Activated naive CD4-positive, alpha-beta T cell (primary cell): ENCODE measurements at regions not wholly inside any gene's neighbourhood (a gene's known extent, or its start where the extent isn't known, plus 50 kb on each side); places are given as distances from the start of the nearest gene placed in this dataset.
A peak's percentile ranks its signal among the peaks of the same experiment; 100 is the strongest.

Source experiments
- DNase-seq, 4 experiments: peaks; one replicate each; lab custom pipeline; 2025; lab: John Stamatoyannopoulos, UW

DNA sequence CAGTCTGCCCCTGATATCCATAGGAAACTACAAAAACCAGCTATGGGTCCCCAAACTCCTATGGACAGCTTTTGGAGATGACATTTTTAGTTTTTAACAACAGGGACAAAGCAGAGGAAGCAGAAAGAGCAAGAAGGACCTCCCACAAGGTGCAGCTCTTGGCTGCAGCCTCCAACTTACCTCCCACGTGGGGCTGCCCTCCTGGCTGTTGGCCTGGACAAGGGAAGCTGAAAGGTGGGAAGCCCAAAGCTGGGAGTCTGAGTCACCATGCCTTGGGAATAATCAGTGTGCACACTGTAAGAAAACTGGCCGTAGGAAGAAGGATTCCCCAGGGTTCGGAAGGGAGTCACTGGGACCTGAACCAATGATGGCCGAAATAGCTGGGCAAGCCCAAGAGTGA is 51.8 kb upstream of the PAX1 start:
- DNase-seq, result no peak

DNA sequence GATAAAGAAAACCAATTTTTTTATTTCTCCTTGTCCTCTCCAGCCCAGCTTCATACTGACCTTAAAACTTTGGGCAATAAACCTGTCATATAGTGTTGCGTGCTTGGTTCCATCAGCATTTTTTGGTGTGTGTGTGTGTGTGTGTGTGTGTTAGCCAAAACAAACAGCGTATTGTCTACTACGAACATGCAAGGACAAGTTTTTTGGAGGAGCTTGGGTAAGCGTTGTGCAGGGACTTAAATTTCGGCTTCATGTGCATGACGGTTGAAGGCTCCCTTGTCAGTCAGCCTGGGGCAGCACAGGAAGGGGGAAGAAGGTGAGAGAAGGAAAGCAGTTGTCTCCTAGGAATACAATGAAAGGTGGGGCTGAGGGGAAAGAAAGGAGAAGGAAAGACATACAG is 62.0 kb upstream of the PAX1 start:
- DNase-seq, result no peak

- no peak for DNase-seq
These were observed 64.9 kb upstream of the PAX1 start for GRCh38 chr20:21640556-21640955.

DNA sequence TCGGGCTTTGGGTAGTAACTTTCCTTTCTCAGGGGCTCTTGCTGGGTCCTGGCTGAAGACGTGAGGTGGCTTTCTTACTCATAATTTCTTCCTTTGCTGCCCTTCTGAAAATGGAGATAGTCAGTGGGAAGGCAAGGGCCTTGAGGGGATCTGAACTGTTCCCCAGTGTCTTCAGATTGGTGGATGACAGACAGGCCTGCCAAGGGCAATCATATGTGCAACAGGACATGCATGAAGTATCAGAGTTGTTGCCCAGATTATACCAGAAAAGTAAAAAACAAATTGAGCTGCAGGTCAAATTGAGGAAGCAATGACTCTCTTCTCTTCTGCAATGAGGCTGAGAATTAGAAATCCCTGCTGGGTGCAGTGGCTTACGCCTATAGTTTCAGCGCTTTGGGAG is 71.6 kb upstream of the PAX1 start:
- DNase-seq, result no peak

DNA sequence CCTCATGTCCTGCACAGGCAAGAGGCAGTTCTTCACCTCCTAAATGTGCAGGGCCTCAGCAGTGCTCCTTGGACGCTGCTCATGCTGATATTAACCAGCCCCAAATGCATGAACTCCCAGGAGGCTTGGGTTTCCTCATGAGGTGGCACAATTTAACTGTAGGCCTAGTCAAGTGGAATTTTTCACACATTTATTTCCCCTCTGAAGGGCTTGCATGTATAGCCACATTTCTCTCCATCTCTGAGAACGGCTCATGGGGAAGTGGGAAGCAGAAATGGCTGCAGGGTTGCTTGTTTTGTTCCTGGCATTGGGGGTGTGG is 72.8 kb upstream of the PAX1 start:
- no peak for DNase-seq

DNA sequence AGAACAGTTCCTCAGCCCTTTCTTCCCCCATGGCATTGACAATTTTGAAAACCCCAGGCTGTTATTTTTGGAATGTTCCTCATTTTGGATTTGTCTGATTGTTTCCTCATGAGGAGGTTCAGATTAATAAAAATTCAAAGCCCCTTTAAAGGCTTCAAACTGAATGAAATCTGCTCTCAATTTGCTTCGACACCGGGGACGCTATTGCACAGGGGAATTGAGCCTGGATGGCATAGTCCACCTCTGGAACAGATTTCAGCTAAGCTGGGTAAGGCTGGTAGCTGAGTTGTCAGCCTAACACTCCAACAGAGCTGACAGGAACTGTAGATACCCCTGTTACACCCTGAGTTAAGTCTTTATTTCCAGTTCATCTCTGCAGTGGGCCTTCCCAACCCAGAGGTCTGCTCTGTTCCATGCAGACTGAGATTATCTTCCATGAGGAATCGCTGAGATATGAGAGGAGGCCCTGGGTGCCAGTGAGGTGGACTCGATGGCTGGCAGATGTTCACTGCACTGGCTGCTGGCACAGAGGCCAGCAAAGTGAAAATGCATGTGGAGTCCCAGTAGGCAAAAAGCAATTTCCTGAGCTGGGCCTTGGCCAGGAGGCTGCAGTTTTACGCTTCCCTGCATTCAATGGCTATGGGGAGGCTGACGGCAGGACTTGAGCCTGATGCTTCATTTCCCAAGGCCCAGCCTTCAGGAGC is 73.3 kb upstream of the PAX1 start:
- no peak for DNase-seq

- DNase-seq, result no peak
These were observed 76.7 kb upstream of the PAX1 start for GRCh38 chr20:21628800-21629199.

- no peak for DNase-seq
These were observed 81.7 kb upstream of the PAX1 start for GRCh38 chr20:21623781-21624094.

DNA sequence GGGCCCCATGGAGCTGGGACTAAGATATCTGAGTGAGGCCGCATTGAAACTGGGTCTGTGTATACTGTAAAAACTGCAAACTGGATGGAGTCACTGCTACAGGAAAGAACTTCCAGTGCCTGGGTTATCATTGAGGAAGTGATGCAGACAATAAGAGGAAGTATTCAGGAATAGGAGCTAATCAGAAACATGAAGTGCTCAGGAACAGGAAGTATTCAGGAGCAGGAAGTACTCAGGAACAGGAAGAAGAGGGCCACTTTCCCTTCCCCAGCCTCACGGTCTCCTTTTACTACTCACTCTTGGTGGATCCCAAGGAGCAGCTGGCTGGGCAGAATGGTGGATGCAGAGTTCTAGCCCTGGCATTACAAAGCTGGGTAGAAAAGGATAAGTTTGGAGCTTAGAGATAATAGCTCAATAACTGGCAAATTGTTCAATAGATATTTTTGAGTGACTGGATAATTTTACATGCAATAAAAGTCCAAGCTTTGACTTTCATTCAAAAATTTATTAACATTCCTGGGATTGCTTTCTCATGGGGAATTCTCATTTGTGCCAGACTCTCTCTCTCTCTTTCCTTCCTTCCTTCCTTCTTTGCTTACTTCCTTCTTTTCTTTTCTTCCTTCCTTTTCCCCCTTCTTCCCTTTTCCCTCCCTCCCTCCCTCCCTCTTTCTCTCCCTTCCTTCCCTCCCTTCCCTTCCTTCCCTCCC is 82.2 kb upstream of the PAX1 start:
- DNase-seq, result no peak

- no peak for DNase-seq
These were observed 83.2 kb upstream of the PAX1 start for GRCh38 chr20:21622097-21622857.

DNA sequence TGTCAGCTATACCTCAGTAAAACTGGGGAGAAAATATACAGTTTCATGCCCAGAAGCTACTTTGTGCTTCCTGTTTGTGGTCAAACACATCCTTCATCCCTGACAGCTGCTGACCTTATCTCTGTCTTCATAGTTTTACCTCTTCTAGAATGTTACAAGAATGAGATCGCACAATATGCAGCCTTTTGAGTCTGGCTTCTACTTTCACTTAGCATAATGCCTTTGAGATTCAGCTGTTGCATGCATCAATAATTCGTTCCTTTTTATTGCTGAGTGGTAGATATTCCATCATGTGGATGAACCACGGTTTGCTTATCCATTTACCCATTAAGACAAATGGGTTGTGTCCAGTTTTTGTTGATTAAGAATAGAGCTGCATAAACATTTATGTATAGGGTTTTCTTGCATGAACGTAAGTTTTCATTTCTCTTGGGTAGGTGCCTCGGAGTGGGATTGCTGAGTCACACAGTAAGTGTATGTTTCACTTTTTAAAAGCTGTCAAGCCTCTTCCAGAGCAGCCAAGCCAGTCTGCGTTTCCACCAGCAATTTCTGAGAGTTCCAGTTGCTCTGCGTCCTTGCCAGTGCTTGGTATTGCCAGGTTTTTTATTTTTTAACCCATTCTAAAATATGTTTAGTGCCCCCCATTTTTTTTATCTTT is 86.6 kb upstream of the PAX1 start:
- no peak for DNase-seq

DNA sequence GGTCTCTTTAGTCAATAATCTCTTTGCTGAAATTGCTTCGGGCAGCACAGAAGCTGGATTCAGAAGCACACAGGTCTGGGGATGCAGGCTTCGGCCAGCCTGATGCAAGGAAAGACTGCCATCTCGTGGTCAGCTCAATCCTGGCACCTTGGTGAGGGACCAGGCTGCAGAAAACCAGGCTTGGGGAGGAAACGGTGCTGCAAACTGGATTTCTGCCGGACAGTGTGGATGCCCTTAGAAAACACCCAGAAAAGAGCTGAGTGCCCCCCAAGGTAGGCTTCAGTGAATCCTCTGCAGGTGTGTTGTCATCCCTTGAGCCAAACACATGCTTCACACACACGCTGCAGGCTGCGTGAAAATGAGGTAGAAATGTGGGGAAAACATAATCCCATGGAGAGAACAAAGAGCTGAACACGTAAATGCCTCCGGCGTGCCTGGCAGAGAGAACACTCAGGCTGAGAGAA is 89.8 kb upstream of the PAX1 start:
- DNase-seq, result peak in 1 of 4 experiments; percentile 1

DNA sequence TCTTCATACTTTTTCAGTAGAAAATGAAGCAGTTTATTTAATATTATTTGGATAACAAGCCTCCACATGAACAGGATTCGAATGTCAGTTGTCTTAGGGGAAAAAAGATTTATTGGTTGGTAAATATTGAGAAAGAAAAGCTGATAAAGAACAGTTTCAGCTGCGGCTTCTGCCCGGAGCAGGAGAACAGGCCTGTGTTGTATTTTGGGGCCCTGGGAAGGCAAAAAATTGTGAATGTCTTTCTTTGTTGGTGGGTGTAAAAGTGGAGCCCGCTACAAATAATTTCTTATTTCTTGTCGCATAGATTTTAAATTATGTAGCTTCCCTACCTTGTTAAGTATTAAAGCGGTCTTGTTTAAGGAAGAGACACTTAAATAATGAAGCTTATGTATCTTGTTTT is 90.5 kb upstream of the PAX1 start:
- DNase-seq, result no peak

- DNase-seq, result no peak
These were observed 92.0 kb upstream of the PAX1 start for GRCh38 chr20:21613512-21613911.

DNA sequence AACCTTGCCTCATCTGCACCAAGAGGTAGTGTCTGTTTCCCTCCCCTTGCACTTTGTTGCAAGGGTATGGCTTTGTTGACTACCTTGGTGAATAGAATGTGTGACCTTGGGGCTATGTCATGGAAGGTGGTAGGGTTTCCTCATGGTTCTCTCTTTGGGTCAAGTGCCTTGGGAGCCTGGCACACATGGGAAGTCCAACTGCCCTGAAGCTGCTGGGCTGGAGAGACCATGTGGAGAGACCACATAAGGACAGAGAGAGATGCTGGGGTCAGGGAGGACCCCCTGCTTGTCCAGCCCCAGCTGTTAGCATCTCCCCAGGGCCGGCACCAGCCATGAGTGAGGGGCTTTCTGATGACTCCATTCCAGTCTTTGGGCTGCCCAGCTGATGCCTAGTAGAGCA is 95.5 kb upstream of the PAX1 start:
- no peak for DNase-seq

DNA sequence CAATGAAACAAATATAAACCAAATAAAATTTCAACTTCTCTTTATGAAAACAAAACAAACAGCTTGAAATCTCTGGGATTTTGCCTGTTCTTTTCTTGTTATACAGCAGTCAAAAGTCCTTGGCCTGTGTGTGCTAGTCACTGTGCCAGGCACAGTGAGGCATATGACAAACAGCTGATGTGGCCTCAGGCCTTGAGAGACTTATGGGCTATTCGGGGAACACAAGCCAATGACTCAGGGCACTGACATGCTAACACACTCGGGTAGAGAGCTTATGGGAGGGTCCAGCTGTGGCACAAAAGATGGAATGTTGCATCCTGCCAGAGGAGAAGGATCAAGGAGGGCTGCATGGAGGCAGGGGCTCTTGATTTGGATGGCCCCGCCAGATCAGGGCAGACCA is 95.4 kb upstream of the NKX2-2 start:
- DNase-seq, result no peak

GRCh38 chr20:21608777-21609176 is 94.9 kb upstream of the NKX2-2 start:
- no peak for DNase-seq

GRCh38 chr20:21607971-21608725 is 94.3 kb upstream of the NKX2-2 start:
- DNase-seq, result no peak

GRCh38 chr20:21601799-21602198 is 87.9 kb upstream of the NKX2-2 start:
- no peak for DNase-seq

- no peak for DNase-seq
These were observed 72.8 kb upstream of the NKX2-2 start for GRCh38 chr20:21586682-21587081.

GRCh38 chr20:21583486-21584168 is 69.8 kb upstream of the NKX2-2 start:
- no peak for DNase-seq

DNA sequence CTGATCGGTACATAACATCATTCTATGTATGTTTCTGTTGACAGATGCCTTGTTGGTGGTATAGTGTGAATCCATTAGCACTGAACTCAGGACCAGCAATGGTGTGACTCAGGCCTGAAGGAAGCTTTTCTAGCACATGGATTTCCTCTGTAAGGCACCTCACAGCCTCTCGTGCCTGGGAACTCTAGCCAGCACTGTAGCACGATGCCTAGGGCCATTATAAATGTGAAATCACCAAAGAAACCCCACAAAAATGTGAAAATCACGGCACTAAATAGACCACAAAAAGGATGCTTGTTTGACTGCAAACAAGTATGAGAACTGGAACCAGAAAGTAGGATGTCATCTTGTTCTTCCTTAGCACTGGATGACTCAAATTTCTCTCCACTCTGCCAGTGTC is 63.7 kb upstream of the NKX2-2 start:
- no peak for DNase-seq
